GM23248 (cell line): ENCODE measurements at regions not wholly inside any gene's neighbourhood (a gene's known extent, or its start where the extent isn't known, plus 50 kb on each side); places are given as distances from the start of the nearest gene placed in this dataset.

Experiments used
- DNase-seq: peaks from one replicate; pipeline ENCODE4 v3.0.0-alpha.2; 2015
- H2AFZ ChIP-seq: fragments of 200-600 bp; sonication (generic); 2 replicates; pipeline ENCODE4 v1.6.1; 2016; ENCODE audit warnings: antibody characterized with exemption
- H3F3A ChIP-seq: fragments of 200-600 bp; sonication (generic); 2 replicates; pipeline ENCODE4 v1.6.1; 2016; ENCODE audit warnings: mild to moderate bottlenecking, antibody characterized with exemption, mixed run types; ENCODE audit not compliant: insufficient read depth
- H3K27ac ChIP-seq: fragments of 200-600 bp; sonication (generic); 2 replicates; pipeline ENCODE4 v1.5.1; 2016; ENCODE audit warnings: mild to moderate bottlenecking
- H3K27me3 ChIP-seq: fragments of 200-600 bp; sonication (generic); replicated peaks from 2 replicates; pipeline ENCODE4 v1.6.1; 2016; ENCODE audit warnings: mild to moderate bottlenecking; ENCODE audit not compliant: insufficient read depth
- H3K36me3 ChIP-seq: fragments of 200-600 bp; sonication (generic); 2 replicates; pipeline ENCODE4 v1.6.1; 2016; ENCODE audit warnings: low read depth, mild to moderate bottlenecking
- H3K4me1 ChIP-seq: fragments of 200-600 bp; sonication (generic); 2 replicates; pipeline ENCODE4 v1.6.1; 2016; ENCODE audit warnings: mild to moderate bottlenecking; ENCODE audit not compliant: insufficient read depth
- H3K4me2 ChIP-seq: fragments of 200-600 bp; sonication (generic); one replicate; pipeline ENCODE4 v1.6.1; 2016; ENCODE audit warnings: mild to moderate bottlenecking; ENCODE audit not compliant: unreplicated experiment
- H3K4me3 ChIP-seq: fragments of 200-600 bp; sonication (generic); 2 replicates; pipeline ENCODE4 v1.5.1; 2016; ENCODE audit warnings: mild to moderate bottlenecking
- H3K79me2 ChIP-seq: fragments of 200-600 bp; sonication (generic); 2 replicates; pipeline ENCODE4 v1.6.1; 2016; ENCODE audit warnings: mild to moderate bottlenecking; ENCODE audit not compliant: insufficient read depth
- H3K9ac ChIP-seq: fragments of 200-600 bp; sonication (generic); 2 replicates; pipeline ENCODE4 v1.6.1; 2016; ENCODE audit warnings: mild to moderate bottlenecking
- H3K9me2 ChIP-seq: fragments of 200-600 bp; sonication (generic); 2 replicates; pipeline ENCODE4 v1.6.1; 2016; ENCODE audit warnings: mixed run types, mild to moderate bottlenecking, moderate library complexity; ENCODE audit not compliant: insufficient read depth
- H3K9me3 ChIP-seq: fragments of 200-600 bp; sonication (generic); one replicate; pipeline ENCODE4 v1.6.1; 2017; ENCODE audit warnings: low read depth
- H4K20me1 ChIP-seq: fragments of 200-600 bp; sonication (generic); 2 replicates; pipeline ENCODE4 v1.6.0; 2016; ENCODE audit not compliant: insufficient read depth
- EZH2 ChIP-seq: fragments of 200-600 bp; sonication (generic); IDR thresholded peaks from 2 replicates; pipeline ENCODE4 v1.6.1; 2018; ENCODE audit warnings: antibody characterized with exemption, mild to moderate bottlenecking; ENCODE audit not compliant: insufficient read depth, poor library complexity, severe bottlenecking
- EZH2phosphoT487 ChIP-seq: fragments of 200-600 bp; sonication (generic); IDR thresholded peaks from 2 replicates; pipeline ENCODE4 v1.6.1; 2018; ENCODE audit warnings: antibody characterized with exemption, moderate library complexity, mild to moderate bottlenecking, low read depth; ENCODE audit not compliant: insufficient read depth
- WGBS, 2 experiments: methylation state at CpG; one replicate each; pipeline ENCODE4 v1.1.6; 2015 to 2017; ENCODE audit warnings: low lambda C conversion rate in 2 of 2, low coverage in 1 of 2; ENCODE audit errors: missing lambda C conversion rate in 2 of 2; 5-methylcytosine and 5-hydroxymethylcytosine counted together
- in situ Hi-C: fragments of 300-500 bp; cut with MboI; formaldehyde crosslinking; loops from 2 replicates; pipeline ENCODE4 v1.15.0; 2020

DNA sequence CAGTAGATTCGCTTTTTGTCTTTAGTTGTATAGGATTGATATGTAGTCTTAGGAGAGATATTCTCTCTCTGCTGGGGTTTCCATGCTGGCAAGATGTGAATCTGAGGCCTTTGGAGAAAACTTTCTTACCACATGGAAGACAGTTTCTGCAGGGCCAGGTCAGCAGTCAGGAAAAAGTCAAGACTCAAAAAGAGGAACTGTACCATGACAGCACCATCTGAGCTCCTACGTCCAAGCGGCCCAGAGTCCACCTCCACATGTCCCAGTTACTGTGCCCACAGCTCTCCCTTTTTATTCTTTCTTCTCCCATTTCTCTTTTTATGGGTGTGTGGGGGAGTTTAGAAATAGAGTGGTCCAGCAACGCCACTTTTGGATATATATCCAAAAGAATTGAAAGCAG, 172.0 kb downstream of the MTHFS start:
- Histone ChIP-seq H3F3A (no peaks in the 10 kb centered on the region), H3K4me2 (no peak overlapping the region), H3K27ac (no peak overlapping the region), H3K79me2 (no peaks in the 10 kb centered on the region), H4K20me1 (no peaks in the 10 kb centered on the region), H3K36me3 (no peaks in the 10 kb centered on the region), H3K4me1 (0 out of 2 replicates have a peak, but pooled peaks cover 7% of the 10 kb centered on the region), H3K9ac (no peak overlapping the region), H2AFZ (no peak overlapping the region), H3K27me3 (no peaks in the 10 kb centered on the region), H3K9me3 (no peaks in the 10 kb centered on the region), H3K9me2 (no peaks in the 10 kb centered on the region), H3K4me3 (no peak overlapping the region)
- TF ChIP-seq EZH2phosphoT487 (no peak), EZH2 (no peak)
- WGBS, 2 experiments = 73 to 83% methylated on average over 4 of the region's 4 CpGs
- no peak for DNase-seq
- in situ Hi-C loops = no loop called here

DNA sequence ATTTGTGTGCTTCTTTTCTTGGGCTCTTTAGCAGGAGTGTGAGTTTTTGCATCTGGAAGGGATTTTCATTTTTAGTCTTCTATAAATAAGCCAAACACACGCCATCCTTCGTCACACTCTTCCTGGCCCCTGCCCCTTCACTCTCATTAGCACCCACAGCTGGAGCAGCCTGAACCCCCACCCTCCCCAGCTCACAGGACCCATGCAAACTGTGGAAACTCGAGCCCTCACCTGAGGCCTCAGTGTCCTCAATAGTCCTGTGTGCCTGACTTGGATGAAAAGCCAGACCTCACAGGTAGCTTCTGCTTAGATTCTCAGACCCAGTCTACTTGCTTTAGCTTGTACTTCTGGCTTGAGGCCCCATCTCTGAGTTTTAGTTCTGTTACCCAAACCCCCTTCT, 167.9 kb downstream of the MTHFS start:
- in situ Hi-C loops = no loop called here

DNA sequence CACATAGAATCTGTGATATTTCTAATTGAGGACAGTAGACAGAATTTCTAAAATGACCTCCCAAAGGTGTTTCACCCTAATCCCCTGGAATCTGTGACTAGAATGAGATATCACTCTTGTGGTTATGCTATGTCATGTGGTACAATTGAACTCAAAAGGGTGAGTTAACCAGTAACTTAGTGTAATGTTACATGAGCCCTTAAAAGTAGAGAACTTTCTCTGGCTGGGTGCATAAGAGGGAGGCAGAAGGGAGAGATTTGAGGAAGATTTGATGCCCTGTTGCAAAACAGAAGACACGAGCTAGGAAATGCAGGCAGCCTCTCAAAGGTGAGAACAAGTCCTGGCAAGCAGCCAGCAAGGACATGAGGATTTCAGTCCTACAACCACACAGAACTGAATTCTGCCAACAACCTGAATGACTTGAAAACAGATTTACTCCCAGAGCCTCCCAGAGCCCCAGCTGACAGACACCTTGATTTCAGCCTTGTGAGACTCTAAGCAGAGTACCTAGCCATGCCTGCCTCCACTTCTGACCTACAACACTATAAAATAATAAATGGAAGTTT, 160.3 kb downstream of the MTHFS start:
- DNase-seq = peak; percentile 10
- H4K20me1 ChIP-seq = no peaks in the 10 kb centered on the region
- no peaks in the 10 kb centered on the region for H3K36me3 ChIP-seq
- no peaks in the 10 kb centered on the region for H3K27me3 ChIP-seq
- H3K79me2 ChIP-seq = no peaks in the 10 kb centered on the region
- H3K9me3 ChIP-seq = no peaks in the 10 kb centered on the region
- H3K27ac ChIP-seq = no peak overlapping the region
- no peak overlapping the region for H2AFZ ChIP-seq
- WGBS, 2 experiments = 48 to 64% methylated on average over 1 of the region's 1 CpG
- H3K4me3 ChIP-seq = no peak overlapping the region
- no peaks in the 10 kb centered on the region for H3F3A ChIP-seq
- no peaks in the 10 kb centered on the region for H3K9me2 ChIP-seq
- no peak overlapping the region for H3K9ac ChIP-seq
- TF ChIP-seq EZH2 = no peak
- no peak for TF ChIP-seq EZH2phosphoT487
- in situ Hi-C loops = no loop called here
- no peak overlapping the region for H3K4me2 ChIP-seq
- H3K4me1 ChIP-seq = no peaks in the 10 kb centered on the region

More for the DNA sequence above, 167.9 kb downstream of the MTHFS start:
- H3K79me2 ChIP-seq = no peaks in the 10 kb centered on the region
- 35 to 42% methylated on average over 3 of the region's 3 CpGs for WGBS, 2 experiments
- H4K20me1 ChIP-seq = no peaks in the 10 kb centered on the region
- H2AFZ ChIP-seq = no peak overlapping the region
- no peak overlapping the region for H3K4me2 ChIP-seq
- H3K27me3 ChIP-seq = no peaks in the 10 kb centered on the region
- no peak for TF ChIP-seq EZH2phosphoT487
- TF ChIP-seq EZH2 = no peak
- H3K27ac ChIP-seq = no peak overlapping the region
- H3K9me3 ChIP-seq = no peaks in the 10 kb centered on the region
- DNase-seq = no peak
- 0 out of 2 replicates have a peak, but pooled peaks cover 7% of the 10 kb centered on the region for H3K4me1 ChIP-seq
- H3K9ac ChIP-seq = no peak overlapping the region
- H3K9me2 ChIP-seq = no peaks in the 10 kb centered on the region
- no peak overlapping the region for H3K4me3 ChIP-seq
- no peaks in the 10 kb centered on the region for H3K36me3 ChIP-seq
- no peaks in the 10 kb centered on the region for H3F3A ChIP-seq

DNA sequence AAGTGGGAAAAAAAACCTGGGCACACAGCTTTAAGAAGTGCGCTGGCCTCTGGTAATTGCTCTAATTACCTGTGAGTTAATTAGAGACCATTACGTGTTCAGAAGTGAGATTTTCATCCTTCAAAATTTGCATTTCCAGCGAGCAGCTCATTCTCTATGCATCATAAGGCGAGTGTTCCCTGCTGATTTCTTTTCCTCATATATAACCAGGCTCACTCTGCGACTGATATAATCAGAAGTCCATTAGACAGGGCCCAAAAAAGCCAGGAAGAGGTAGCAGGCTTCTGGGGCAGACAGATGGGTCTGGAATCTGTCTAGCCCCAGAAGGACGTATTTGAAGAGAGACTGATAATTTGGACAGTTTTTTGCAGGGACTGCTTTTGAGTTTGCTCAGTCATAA, 158.7 kb downstream of the MTHFS start:
- no peaks in the 10 kb centered on the region for H3K79me2 ChIP-seq
- DNase-seq = no peak
- TF ChIP-seq EZH2phosphoT487 (no peak), EZH2 (no peak)
- H2AFZ ChIP-seq = no peak overlapping the region
- H4K20me1 ChIP-seq = no peaks in the 10 kb centered on the region
- no peaks in the 10 kb centered on the region for H3K4me1 ChIP-seq
- H3K9ac ChIP-seq = no peak overlapping the region
- no peak overlapping the region for H3K4me2 ChIP-seq
- in situ Hi-C loops = no loop called here
- H3K27ac ChIP-seq = no peak overlapping the region
- no peaks in the 10 kb centered on the region for H3K27me3 ChIP-seq
- 62% methylated on average over 6 of the region's 6 CpGs for WGBS, 2 experiments
- H3F3A ChIP-seq = no peaks in the 10 kb centered on the region
- H3K9me2 ChIP-seq = no peaks in the 10 kb centered on the region
- no peaks in the 10 kb centered on the region for H3K36me3 ChIP-seq
- no peaks in the 10 kb centered on the region for H3K9me3 ChIP-seq
- H3K4me3 ChIP-seq = no peak overlapping the region

DNA sequence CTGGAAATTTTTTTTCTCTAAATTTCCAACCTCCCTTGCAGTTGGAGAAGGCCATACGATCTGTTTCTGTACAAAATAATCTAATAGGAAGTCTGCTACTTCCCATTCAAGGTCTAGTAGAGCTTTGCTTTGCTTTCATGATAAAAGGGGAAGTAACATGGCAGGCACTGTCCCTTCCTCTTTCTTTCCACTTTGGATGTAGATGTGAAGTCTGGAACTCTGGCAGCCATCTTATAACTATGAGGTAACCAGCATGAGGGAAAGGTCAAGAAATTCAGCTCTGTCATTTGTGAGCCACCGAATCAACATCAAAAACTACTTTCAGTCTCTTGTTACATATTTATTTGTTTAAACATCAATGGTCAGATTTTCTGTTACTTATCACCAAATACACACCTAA, 156.3 kb downstream of the MTHFS start:
- Histone ChIP-seq H3K79me2 (no peaks in the 10 kb centered on the region), H3K27me3 (no peaks in the 10 kb centered on the region)
- 66 to 67% methylated on average over 2 of the region's 2 CpGs for WGBS, 2 experiments

More for the DNA sequence above, 156.3 kb downstream of the MTHFS start:
- no peak overlapping the region for H3K4me2 ChIP-seq
- in situ Hi-C loops = no loop called here
- no peak for DNase-seq
- H4K20me1 ChIP-seq = no peaks in the 10 kb centered on the region
- H3K9ac ChIP-seq = no peak overlapping the region
- no peaks in the 10 kb centered on the region for H3K9me3 ChIP-seq
- no peak overlapping the region for H3K4me3 ChIP-seq
- no peak overlapping the region for H3K27ac ChIP-seq
- TF ChIP-seq EZH2phosphoT487 (no peak), EZH2 (no peak)
- H3K4me1 ChIP-seq = no peaks in the 10 kb centered on the region
- no peaks in the 10 kb centered on the region for H3K9me2 ChIP-seq
- H3K36me3 ChIP-seq = no peaks in the 10 kb centered on the region
- no peak overlapping the region for H2AFZ ChIP-seq
- no peaks in the 10 kb centered on the region for H3F3A ChIP-seq
